Limb (tissue), 2 donors: ENCODE measurements at regions not wholly inside any gene's neighbourhood (a gene's known extent, or its start where the extent isn't known, plus 50 kb on each side); places are given as distances from the start of the nearest gene placed in this dataset.
"Not testable (repeated sequence)": the region's sequence is repeated elsewhere in the genome, so short reads cannot be mapped to it uniquely, and the experiment has no call there.

Source experiments
- DNase-seq, 2 donors: peaks; one replicate each; pipeline ENCODE4 v3.0.0-alpha.2; 2016; ENCODE audit errors: extremely low spot score in 2 of 2

- DNase-seq, result peak in 1 of 2 donors; percentile 38
Measured at GRCh38 chr5:124871303-124871702, 124.9 kb upstream of the ZNF608 start.

- DNase-seq, result no peak
Measured at GRCh38 chr5:124872086-124872485, 125.6 kb upstream of the ZNF608 start.

- no peak for DNase-seq
Measured at GRCh38 chr5:124872615-124873014, 126.2 kb upstream of the ZNF608 start.

- DNase-seq, result no peak
Measured at GRCh38 chr5:124873188-124873587, 126.7 kb upstream of the ZNF608 start.

GRCh38 chr5:124873713-124874112, 127.3 kb upstream of the ZNF608 start:
- DNase-seq, result no peak

GRCh38 chr5:124876566-124876965, 130.1 kb upstream of the ZNF608 start:
- no peak for DNase-seq

- DNase-seq, result no peak
Measured at GRCh38 chr5:124876983-124877382, 130.5 kb upstream of the ZNF608 start.

- DNase-seq, result no peak
Measured at GRCh38 chr5:124877501-124878146, 131.2 kb upstream of the ZNF608 start.

GRCh38 chr5:124878583-124879342, 132.3 kb upstream of the ZNF608 start:
- no peak for DNase-seq

GRCh38 chr5:124880903-124881697, 134.7 kb upstream of the ZNF608 start:
- no peak for DNase-seq

- no peak for DNase-seq
Measured at GRCh38 chr5:124883681-124884080, 137.2 kb upstream of the ZNF608 start.

- DNase-seq, result no peak
Measured at GRCh38 chr5:124884114-124884513, 137.7 kb upstream of the ZNF608 start.

- DNase-seq, result no peak
Measured at GRCh38 chr5:124885490-124885889, 139.1 kb upstream of the ZNF608 start.

- no peak for DNase-seq
Measured at GRCh38 chr5:124887223-124887622, 140.8 kb upstream of the ZNF608 start.

GRCh38 chr5:124888050-124888506, 141.6 kb upstream of the ZNF608 start:
- no peak for DNase-seq

GRCh38 chr5:124888622-124889485, 142.4 kb upstream of the ZNF608 start:
- DNase-seq, result no peak

- DNase-seq, result no peak
Measured at GRCh38 chr5:124889486-124889825, 143.0 kb upstream of the ZNF608 start.

GRCh38 chr5:124889850-124890249, 143.4 kb upstream of the ZNF608 start:
- no peak for DNase-seq

GRCh38 chr5:124890442-124890841, 144.0 kb upstream of the ZNF608 start:
- not testable (repeated sequence) for DNase-seq

GRCh38 chr5:124891179-124891578, 144.7 kb upstream of the ZNF608 start:
- DNase-seq, result no peak

GRCh38 chr5:124892185-124892848, 145.9 kb upstream of the ZNF608 start:
- DNase-seq, result no peak
